GM19025 (cell line): ENCODE measurements at regions not wholly inside any gene's neighbourhood (a gene's known extent, or its start where the extent isn't known, plus 50 kb on each side); places are given as distances from the start of the nearest gene placed in this dataset.

Source experiments
- ATAC-seq: cut with Tn5 transposase; IDR thresholded peaks from one replicate; pipeline ENCODE4 v1.9.1; 2021; ENCODE audit warnings: mild to moderate bottlenecking, low read depth, moderate library complexity; ENCODE audit not compliant: unreplicated experiment

- ATAC-seq, result no peak
Measured at GRCh38 chr5:30034870-30035269, 1158.6 kb upstream of the CDH6 start.

GRCh38 chr5:30030101-30030500, 1163.4 kb upstream of the CDH6 start:
- no peak for ATAC-seq

GRCh38 chr5:30001826-30002225, 1191.7 kb upstream of the CDH6 start:
- no peak for ATAC-seq

- ATAC-seq, result no peak
Measured at GRCh38 chr5:30000231-30000630, 1193.3 kb upstream of the CDH6 start.

GRCh38 chr5:29995154-29995553, 1198.3 kb upstream of the CDH6 start:
- ATAC-seq, result no peak

GRCh38 chr5:29994519-29994918, 1199.0 kb upstream of the CDH6 start:
- ATAC-seq, result no peak

- no peak for ATAC-seq
Measured at GRCh38 chr5:29993286-29993685, 1200.2 kb upstream of the CDH6 start.

- ATAC-seq, result no peak
Measured at GRCh38 chr5:29992248-29992647, 1201.2 kb upstream of the CDH6 start.

GRCh38 chr5:29990681-29991080, 1202.8 kb upstream of the CDH6 start:
- no peak for ATAC-seq

- ATAC-seq, result no peak
Measured at GRCh38 chr5:29984156-29984540, 1209.3 kb upstream of the CDH6 start.

- no peak for ATAC-seq
Measured at GRCh38 chr5:29983528-29984155, 1209.8 kb upstream of the CDH6 start.

- ATAC-seq, result no peak
Measured at GRCh38 chr5:29982457-29982856, 1211.0 kb upstream of the CDH6 start.

- ATAC-seq, result no peak
Measured at GRCh38 chr5:29972597-29972996, 1220.9 kb upstream of the CDH6 start.

- no peak for ATAC-seq
Measured at GRCh38 chr5:29963956-29964355, 1229.5 kb upstream of the CDH6 start.

GRCh38 chr5:29960323-29960722, 1233.2 kb upstream of the CDH6 start:
- ATAC-seq, result no peak

- ATAC-seq, result no peak
Measured at GRCh38 chr5:29950416-29951145, 1242.9 kb upstream of the CDH6 start.

- ATAC-seq, result no peak
Measured at GRCh38 chr5:29949301-29949872, 1244.1 kb upstream of the CDH6 start.

- ATAC-seq, result no peak
Measured at GRCh38 chr5:29944327-29944726, 1249.2 kb upstream of the CDH6 start.

GRCh38 chr5:29942089-29942488, 1251.4 kb upstream of the CDH6 start:
- ATAC-seq, result no peak

- ATAC-seq, result no peak
Measured at GRCh38 chr5:29939988-29940387, 1253.5 kb upstream of the CDH6 start.

GRCh38 chr5:29935371-29935770, 1258.1 kb upstream of the CDH6 start:
- no peak for ATAC-seq

- no peak for ATAC-seq
Measured at GRCh38 chr5:29930316-29930715, 1263.2 kb upstream of the CDH6 start.
